HG03108 (cell line): ENCODE measurements at regions not wholly inside any gene's neighbourhood (a gene's known extent, or its start where the extent isn't known, plus 50 kb on each side); places are given as distances from the start of the nearest gene placed in this dataset.
"Not testable (repeated sequence)": the region's sequence is repeated elsewhere in the genome, so short reads cannot be mapped to it uniquely, and the experiment has no call there.

Experiments
- ATAC-seq: cut with Tn5 transposase; IDR thresholded peaks from one replicate; pipeline ENCODE4 v1.9.1; 2021; ENCODE audit warnings: moderate library complexity; ENCODE audit not compliant: unreplicated experiment

DNA sequence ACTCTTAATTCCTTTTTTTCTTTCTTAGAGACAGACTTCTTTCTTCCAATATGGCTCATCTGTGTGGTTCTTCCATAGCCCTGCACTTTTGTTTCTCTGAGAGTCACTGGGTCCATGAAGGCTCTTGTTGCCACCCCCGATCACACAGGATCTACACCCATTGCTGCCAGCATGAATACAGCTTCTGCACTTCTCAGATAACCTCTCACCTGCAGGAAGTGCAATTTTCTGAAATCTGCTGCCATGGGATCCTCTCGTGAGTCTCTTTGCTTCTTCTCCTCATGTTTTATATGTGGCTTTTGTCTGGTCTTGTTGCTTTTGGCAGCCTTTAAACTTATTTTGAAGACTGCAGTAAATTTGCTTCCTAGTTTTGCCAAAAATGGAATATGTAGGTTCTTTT is 171.2 kb downstream of the TMEM167A start:
- no peak for ATAC-seq

DNA sequence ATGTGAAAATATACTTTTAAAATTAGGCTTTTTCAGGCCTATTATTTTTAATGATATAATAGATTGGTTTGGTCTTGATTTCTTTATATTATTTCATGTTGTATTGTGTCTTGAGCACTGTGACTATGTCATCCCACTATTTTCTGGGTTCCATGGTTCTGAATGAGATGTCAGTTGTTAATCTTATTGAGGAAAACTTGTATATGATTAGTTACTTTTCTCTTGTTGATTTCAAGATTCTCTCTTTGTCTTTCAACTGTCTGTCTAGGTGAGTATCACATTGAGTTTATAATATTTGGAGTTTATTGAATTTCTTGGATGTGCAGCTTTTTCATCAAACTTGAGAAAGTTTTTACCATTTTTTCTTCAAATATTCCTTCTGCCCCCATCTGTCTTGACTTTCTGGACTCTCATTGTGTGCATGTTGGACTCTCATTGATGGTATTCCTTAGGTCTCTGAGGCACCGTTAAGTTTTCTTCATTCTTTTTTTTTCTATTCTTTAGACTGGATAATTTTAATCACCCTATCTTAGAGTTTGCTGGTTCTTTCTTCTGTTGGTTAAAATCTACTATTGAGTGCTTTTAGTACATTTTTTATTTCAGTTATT is 175.8 kb downstream of the TMEM167A start:
- ATAC-seq: no peak

DNA sequence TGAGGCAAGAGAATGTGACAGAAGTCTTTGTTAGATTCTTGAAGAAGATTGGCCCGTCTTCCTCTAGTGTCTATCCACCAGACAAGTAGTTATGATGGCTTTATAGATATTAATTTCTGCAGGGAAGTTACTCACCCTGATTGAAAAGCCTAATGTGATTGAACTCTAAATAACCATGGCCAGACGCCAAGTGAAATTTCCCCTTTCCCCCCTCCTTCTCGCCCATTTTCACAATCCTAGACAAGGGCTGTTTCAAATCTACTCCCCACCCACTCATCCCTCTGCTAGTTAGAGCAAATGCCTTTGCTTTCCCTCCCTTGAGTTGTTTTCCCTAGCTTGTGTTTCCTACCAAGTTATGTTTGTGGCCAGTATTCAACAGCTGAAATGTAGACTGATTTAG is 182.5 kb downstream of the TMEM167A start:
- ATAC-seq: no peak

DNA sequence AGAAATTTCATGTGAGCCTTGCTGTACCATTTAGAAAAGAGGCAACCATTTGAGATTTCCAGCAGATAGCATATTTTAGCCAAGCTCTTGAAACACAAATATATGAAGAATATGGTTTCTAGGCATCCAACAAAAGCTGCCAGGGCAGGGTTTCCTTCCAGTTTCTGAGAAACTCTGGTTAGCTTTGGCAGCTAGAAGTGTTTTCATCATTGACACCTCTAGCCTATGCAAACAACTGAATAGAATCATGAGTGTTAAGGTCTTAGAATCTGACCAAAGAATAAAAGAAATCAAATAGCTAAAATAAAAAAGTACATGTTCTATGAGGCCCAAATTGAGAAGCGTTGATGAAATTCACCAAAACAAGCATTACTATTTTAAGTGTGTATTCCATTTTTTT is 188.1 kb downstream of the TMEM167A start:
- no peak for ATAC-seq

DNA sequence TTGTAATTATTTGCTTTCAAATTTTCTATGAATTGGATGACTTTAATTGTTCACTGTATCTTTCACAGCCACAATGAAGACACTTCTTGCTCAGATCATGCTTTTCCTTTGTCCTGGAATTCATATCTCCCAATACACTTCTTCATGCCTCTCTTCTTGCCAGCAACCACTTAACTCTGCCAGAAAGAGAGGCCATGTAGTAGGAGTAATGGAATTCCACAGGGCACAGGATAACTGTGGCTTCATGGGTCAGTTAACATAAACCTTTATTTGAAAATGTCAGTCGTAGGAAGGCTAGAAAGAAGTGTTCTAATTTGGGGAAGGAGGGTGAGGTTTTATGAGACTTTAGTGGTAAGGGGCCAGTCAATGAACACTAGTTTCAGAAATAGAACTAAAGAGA is 190.3 kb downstream of the TMEM167A start:
- ATAC-seq: no peak

DNA sequence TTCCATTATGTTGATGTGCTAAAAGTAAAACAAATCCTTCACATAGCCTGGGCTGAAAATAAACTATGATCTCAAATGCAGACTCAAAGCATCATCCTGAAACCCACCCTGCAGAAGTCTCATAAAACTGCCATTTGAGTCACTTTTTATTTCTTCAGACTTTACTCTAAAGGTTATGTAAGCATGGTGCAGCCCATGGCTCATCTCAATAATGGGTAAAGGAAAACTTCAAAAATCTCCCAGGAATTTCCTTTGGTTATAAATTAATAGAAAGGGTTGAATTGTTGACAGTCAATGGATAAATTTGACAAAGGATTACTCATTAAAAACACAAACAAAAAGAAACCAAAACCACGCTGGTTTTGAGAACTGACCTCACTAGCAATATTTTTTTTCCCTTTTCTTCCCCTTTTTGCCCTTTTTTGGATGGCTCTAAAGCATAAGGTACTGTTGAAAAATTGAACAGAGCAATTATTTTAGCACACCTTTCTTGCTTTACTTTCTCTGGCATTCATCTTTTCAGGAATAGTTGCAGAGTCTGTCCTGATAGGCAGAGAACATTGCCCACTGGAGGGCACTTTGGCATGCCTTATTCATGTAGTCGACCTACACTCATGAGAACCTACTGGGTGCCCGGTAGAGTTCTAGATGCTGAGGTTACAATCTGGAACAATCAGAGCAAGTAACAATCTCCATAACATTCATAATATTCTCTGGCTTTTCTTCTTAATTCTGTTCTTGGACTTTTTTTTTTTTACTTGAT is 191.4 kb downstream of the TMEM167A start:
- peak; percentile 42 for ATAC-seq

DNA sequence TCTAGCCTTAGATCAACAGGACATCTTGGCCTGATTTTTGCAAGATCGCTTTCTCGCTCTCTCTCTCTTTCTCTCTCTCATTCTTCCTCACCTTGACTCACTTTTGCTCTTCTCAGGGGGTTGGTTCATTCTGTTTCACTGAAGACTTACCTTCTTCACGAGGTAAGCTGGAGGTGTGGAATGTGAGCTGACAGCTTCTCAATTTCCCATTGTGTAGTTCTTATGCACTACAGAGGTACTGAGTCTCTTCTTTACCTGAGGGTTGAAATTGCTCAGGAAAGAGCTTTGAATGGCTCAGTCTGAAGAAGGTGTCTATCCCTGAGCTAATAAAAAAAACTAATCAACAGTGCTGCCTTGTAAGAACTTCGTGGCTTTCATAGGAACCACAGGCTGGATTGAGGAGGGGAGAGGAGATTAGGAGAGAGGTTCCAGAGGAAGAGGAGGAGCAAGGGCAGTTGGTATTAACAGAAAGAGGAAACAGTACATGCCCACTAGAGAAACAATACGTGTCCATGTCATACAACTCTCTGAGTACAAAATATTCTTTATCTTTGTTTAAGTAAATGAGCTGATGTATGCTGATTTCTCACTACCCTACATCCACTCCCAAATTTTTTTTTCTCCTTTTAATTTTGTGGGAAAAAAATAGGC is 192.2 kb downstream of the TMEM167A start:
- no peak for ATAC-seq

DNA sequence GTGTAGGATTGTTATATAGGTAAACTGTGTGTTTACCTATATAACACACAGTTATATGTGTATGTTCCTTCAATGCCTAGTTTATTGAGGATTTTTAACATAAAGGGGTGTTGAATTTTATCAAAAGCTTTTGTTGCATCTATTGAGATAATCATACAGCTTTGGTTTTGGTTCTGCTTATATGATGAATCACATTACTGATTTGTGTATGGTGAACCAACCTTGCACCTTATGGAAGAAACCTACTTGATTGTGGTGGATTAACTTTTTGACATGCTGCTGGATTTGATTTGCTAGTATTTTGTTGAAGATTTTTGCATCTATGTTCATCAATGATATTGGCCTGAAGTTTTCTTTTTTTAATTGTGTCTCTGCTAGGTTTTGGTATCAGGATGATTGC is 194.9 kb downstream of the TMEM167A start:
- ATAC-seq: no peak

DNA sequence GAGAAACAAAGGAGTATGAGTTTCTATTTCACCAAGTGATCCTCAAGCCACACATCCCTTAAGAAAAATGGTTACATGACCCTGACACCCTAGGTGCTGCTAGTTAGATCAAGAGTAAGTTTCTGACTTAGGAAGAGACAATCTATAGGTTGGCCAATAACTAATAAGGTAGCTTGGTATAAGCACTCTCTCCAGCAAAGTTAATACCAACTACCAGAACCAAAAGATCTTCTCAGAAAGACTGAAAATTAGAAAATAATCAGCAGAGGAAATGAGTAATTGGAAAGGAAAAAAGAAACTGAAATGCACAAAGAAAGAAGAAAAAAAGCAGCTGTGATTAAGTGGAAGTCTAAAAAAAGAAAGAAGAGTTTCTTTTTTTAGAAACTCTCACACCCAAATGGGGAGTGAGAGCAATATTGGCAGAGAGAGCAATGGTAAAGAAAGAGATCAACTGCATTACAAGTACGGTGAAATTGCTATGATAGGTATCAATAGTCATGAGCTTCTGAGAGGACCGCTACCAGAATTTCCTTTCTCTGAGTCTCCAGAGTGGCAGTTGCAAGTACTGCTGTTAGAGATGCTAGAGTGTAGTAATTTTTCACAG is 195.5 kb downstream of the TMEM167A start:
- peak; percentile 40 for ATAC-seq

DNA sequence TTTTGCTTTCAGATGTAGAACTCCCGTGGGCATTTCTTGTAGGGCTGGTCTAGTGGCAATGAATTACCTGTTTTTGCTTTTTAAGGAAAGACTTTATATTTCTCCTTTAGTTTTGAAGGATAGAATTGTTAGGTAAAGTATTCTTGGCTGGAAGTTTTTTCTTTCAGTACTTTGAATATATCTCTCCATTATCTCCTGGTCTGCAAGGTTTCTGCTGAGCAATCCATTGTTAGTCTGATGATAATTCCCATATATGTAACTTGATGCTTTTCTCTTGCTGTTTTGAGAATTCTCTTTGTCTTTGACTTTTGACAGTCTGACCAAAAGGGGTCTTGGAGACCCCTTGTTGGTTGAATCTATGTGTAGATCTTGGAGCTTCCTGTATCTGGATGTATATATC is 198.1 kb downstream of the TMEM167A start:
- ATAC-seq: no peak

DNA sequence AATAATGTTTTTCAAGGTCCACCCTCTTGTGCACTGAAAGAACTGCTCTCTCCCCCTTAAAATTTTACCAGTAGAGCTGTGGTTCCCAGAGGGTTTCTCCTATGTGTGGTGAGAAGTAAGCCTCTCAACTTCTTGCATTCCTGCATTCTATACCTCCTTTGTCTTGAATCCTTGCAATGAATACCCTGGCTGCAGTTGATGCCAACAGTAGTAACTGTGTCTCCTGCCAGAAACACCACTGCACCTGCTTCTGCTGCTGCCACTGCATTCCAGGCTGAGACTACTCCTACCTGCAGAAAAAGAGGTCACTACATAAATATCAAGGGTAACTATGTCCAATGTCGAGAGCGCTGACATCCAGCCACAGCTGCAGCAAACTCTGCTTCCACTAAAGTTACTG is 203.7 kb downstream of the TMEM167A start:
- ATAC-seq: no peak

DNA sequence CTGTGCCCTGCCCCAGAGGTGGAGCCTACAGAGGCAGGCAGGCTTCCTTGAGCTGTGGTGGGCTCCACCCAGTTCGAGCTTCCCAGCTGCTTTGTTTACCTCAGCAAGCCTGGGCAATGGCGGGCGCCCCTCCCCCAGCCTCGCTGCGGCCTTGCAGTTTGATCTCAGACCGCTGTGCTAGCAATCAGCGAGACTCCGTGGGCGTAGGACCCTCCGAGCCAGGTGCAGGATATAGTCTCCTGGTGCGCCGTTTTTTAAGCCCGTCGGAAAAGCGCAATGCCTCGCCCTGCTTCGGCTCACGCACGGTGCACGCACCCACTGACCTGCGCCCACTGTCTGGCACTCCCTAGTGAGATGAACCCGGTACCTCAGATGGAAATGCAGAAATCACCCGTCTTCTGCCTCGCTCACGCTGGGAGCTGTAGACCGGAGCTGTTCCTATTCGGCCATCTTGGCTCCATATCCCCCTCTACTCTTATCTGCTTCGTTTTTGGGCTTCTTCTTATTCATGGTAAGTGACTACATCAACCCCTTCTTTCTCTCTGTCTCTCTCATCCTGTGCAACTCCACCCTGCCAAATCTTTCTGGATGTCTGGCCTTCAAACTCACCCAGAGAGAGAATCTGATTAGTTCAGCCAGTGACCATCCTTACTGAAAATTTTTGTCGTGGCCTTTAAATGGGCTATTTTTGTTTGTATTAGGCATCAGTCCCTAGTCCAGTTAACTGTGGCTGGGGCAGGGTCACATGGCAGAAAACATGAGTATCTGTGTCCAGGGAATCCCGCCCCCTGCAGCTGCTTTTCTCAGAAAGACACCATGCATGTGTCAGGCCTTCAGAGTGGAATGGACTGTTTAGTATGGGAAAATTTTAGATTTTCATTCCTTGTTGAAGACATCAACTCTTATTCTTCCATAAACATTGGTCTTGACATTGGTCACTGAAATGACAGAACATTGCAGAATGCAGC is 204.6 kb downstream of the TMEM167A start:
- not testable (repeated sequence) for ATAC-seq

DNA sequence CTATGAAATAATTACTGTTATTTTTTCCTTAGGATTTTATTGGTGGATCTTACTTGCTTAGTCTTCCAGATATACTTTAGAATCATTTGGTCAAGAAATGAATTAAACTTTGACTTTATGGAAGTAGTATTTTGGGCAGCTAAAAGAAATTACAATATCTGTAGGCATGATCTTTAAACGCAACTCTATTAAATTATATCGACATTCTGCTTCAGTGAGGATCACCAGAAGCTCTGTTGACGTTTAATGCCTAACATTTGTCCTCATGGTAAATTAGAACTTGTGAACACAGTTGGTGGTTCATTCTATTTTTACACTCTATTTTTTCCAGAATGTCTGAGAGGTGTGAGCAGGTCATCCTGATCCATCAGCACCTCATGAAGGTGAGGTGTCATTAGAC is 211.6 kb downstream of the TMEM167A start:
- no peak for ATAC-seq

DNA sequence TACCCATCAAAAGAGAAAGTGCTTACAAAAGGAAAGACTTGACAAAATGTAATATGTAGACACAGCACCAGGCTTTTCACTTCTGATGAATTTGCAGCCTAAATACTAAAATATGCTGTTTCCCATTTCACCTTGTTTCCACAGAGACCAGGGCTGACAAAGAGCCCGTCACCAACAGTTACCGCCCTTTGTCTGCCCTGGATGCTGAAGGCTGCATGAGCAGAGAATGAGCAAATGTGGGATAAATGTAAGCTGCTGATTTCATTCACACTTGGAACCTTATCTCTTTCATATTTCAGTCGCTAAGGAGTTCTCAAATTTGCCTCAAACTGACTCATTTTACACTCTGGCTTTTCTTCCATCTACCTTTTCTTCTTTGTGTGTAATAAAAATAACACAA is 213.9 kb downstream of the TMEM167A start:
- no peak for ATAC-seq

DNA sequence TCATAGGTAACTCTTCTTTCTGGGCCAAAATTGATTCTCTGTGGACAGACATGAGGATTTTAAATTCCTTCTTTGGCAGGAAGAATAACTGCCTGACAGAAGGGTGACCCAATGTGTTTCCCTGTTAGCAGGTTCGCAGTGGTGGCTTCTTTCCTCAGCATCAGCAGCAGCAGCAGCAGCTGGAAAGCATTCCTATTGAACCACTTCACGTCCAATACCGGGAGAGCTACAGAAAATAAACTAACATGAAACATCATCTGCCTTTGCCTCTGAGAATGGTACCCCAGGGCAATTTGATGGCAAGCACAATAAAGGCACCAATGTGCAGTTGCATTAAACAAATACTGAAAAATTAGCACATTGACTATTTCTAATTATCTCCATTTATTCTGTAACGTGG is 214.5 kb downstream of the TMEM167A start:
- no peak for ATAC-seq

DNA sequence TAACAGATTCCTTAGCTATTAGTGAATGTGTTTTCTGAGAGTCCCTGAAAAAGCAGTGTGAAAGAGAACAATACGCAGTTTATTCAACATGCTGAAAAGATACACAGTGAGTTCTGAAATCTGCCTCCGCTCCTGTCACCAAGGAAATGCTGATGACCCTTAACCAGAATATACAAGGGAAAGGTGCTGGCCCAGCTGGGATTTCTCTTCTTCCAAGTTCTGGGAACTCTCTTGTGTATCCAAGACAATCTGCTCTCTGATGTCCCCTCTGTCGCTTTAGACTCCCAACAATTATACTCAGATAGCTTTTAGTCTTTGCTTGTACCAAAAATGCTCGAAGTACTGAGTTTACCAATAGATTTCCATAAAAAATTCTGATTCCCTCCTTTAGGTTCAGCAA is 214.9 kb downstream of the TMEM167A start:
- ATAC-seq: no peak

DNA sequence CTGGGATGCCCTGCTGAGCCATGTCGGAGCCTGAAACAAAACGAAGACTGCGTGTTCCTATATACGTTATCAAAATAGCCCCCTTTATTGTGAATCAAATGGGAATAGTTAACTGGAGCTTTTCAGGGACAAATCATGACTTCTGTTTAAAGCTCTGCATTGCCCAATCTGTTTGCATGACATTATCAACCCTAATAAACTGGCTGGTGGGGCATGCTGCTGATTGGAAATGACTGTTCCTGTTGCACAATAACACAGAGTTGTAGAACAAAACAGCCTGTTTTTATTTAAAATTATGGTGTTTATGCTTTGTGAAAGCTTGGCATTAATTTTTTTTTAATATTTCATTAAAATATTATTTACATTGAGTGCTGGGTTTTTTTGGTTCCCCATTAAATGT is 215.5 kb downstream of the TMEM167A start:
- ATAC-seq: no peak

DNA sequence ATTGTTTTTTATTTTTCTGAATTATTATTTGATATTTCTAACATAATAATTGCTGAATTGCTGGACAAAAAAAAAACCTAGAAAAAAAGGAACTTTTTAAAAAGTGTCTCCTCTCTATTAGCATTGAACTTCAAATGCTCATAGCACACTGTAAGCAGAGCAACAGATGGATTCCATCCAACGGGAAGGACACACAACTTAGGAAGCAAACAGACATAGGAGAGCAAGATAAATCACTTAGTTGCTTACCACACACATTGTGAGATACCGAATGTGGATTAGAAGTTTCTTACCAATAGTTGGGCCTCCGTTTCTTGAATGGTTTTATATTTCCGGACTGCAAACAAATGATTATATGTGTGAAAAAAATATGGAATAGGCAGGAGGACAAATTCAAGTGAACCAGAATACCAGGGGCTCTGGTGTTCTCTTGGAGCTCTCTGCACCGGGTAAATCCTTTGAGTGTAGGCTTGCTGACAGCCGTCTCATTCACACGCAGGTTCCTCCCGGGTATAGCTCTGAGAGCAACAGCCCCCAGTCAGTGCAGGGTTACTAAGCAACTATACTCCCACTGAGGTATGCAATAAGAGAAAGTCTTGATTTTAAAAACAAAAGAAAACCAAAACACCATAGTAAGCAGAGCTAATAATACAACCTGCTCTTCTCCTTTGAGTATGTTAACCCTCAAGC is 217.6 kb downstream of the TMEM167A start:
- no peak for ATAC-seq

DNA sequence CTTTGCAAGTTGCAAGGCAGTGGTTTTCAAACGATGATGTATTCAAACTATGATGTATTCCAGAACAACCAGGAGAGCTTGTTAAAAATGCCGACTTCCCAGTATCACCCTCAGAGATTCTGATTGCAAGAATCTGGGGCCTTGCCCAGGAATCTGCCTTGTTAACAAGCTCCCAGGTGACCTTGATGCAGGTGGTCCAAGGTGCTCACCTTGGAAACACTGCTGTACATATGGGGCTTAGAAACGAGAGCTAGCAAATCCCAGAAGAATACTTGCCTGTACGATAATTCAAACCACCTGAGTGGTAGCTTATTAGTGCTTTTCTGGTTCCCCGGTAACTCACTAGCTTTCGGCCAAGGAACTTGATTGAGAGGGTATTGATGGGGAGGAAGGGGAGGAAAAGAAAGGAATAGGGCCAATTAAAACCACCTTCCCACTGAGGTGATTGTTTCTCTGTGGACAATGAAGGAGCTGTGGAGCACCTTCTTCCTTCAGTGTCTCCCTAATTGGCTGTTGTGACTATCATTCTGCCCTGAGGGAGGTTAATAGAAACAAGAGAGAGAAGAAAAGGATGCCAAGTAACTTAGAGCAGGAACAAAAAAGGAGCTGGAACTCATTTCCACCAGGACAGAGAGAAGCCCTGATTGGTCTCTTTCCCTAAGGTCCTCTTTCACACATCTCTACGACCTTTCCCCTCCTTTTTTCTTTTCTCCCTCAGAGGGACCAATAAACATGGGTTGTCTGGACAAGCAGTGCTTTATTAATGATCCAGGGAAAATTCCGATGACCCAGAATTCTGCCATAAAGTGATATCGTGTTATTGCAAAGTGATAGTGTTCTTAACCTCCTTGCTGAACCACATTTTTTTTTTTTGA is 218.8 kb downstream of the TMEM167A start:
- ATAC-seq: no peak
